Neural progenitor cell (in vitro differentiated cells): ENCODE measurements at regions not wholly inside any gene's neighbourhood (a gene's known extent, or its start where the extent isn't known, plus 50 kb on each side); places are given as distances from the start of the nearest gene placed in this dataset.

Source experiments
- DNase-seq: peaks from one replicate; pipeline ENCODE4 v3.0.0-alpha.2; 2016; ENCODE audit warnings: low spot score
- H2AFZ ChIP-seq: fragments of 200-600 bp; sonication (generic); replicated peaks from 2 replicates; pipeline ENCODE4 v1.6.1; 2016; ENCODE audit warnings: antibody characterized with exemption
- H3F3A ChIP-seq: fragments of 200-600 bp; sonication (generic); 2 replicates; pipeline ENCODE4 v1.6.1; 2016; ENCODE audit warnings: antibody characterized with exemption, low read depth
- H3K27ac ChIP-seq: fragments of 200-600 bp; sonication (generic); 2 replicates; pipeline ENCODE4 v1.5.1; 2016; ENCODE audit warnings: mild to moderate bottlenecking
- H3K27me3 ChIP-seq: fragments of 200-600 bp; sonication (generic); 2 replicates; pipeline ENCODE4 v1.6.1; 2016; ENCODE audit warnings: mild to moderate bottlenecking, moderate library complexity
- H3K36me3 ChIP-seq: fragments of 200-600 bp; sonication (generic); 2 replicates; pipeline ENCODE4 v1.5.1; 2016
- H3K4me1 ChIP-seq: fragments of 200-600 bp; sonication (generic); 2 replicates; pipeline ENCODE4 v1.6.1; 2016; ENCODE audit warnings: mixed run types
- H3K4me2 ChIP-seq: fragments of 200-600 bp; sonication (generic); 2 replicates; pipeline ENCODE4 v1.6.1; 2016
- H3K4me3 ChIP-seq: fragments of 200-600 bp; sonication (generic); 2 replicates; pipeline ENCODE4 v1.5.1; 2016
- H3K79me2 ChIP-seq: fragments of 200-600 bp; sonication (generic); 2 replicates; pipeline ENCODE4 v1.6.1; 2016; ENCODE audit warnings: low read depth
- H3K9ac ChIP-seq: fragments of 200-600 bp; sonication (generic); 2 replicates; pipeline ENCODE4 v1.6.1; 2016
- H3K9me3 ChIP-seq: fragments of 200-600 bp; sonication (generic); 2 replicates; pipeline ENCODE4 v1.5.1; 2016; ENCODE audit warnings: low read depth
- H4K20me1 ChIP-seq: fragments of 200-600 bp; sonication (generic); 2 replicates; pipeline ENCODE4 v1.6.1; 2016; ENCODE audit warnings: low read depth
- H3K27ac Mint-ChIP-seq: 3 replicates; pipeline ENCODE4 v1.8.0; 2021; ENCODE audit warnings: mixed read lengths
- H3K27me3 Mint-ChIP-seq: 2 replicates; pipeline ENCODE4 v1.8.0; 2022; ENCODE audit warnings: low read depth, mild to moderate bottlenecking, inconsistent platforms, moderate library complexity, mixed read lengths; ENCODE audit not compliant: insufficient read depth
- H3K36me3 Mint-ChIP-seq: 3 replicates; pipeline ENCODE4 v1.8.0; 2021; ENCODE audit warnings: mixed read lengths
- H3K4me1 Mint-ChIP-seq: 3 replicates; pipeline ENCODE4 v1.8.0; 2021; ENCODE audit warnings: mixed read lengths
- H3K4me3 Mint-ChIP-seq: 3 replicates; pipeline ENCODE4 v1.8.0; 2021; ENCODE audit warnings: mild to moderate bottlenecking, moderate library complexity, mixed read lengths
- H3K9me3 Mint-ChIP-seq: 3 replicates; pipeline ENCODE4 v1.8.0; 2020; ENCODE audit warnings: mixed read lengths
- EZH2 ChIP-seq: fragments of 200-600 bp; sonication (generic); IDR thresholded peaks from 2 replicates; pipeline ENCODE4 v1.6.1; 2017; ENCODE audit warnings: antibody characterized with exemption, mild to moderate bottlenecking, moderate library complexity
- EZH2phosphoT487 ChIP-seq: fragments of 200-600 bp; sonication (generic); IDR thresholded peaks from 2 replicates; pipeline ENCODE4 v1.6.1; 2017; ENCODE audit warnings: antibody characterized with exemption
- TF ChIP-seq, protein P1 (sequence below): fragments of 200-600 bp; sonication (generic); IDR thresholded peaks from 2 replicates; pipeline ENCODE4 v1.5.1; 2017; ENCODE audit warnings: antibody characterized with exemption, mild to moderate bottlenecking

DNA sequence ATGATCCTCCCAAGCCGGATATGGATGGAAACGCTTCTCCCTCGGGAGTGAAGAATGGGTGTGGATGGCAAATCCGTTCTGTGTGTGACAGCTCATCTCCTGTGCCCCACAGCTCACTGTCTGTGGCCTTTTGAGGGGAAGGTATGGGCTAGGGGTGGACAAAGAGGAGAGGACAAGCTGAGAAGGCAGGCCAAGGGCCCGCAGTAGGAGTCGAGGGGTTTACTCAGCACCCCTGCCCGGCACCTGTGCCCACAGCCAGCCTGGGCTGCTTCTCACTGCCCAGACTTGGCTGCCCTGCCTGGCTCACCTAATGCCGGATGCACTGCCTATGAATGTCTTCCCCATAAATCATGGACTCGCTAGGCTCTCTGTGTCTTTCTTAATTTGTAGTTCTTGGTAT is 503.8 kb downstream of the TCERG1L start:
- no peak overlapping the region for H3K27ac ChIP-seq
- H3K27me3 Mint-ChIP-seq: peaks cover 4% of the 10 kb centered on the region

DNA sequence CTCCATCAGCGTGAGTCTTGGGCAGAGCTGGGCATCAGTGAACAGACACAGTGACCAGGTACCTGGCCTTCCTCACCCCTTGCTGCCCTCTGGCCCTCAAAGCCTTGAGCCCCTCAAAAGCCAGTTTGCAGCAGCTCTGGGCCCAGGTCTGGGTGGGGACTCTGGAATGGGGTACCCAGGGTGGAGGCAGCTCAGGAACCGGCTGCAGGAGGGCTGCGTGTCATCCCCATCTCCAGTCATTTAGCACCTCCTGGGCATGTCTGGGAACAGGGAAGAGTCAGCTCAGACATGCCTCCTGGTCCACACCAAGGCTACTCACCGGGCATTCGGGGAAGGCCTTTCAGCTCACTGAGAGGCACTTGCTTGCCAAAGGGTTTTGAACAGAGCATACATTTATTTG is 503.3 kb downstream of the TCERG1L start:
- no peak overlapping the region for H3K27ac ChIP-seq
- no peak overlapping the region for H3K27ac Mint-ChIP-seq
- peaks cover 13% of the 10 kb centered on the region for H3K4me1 Mint-ChIP-seq
- no peak overlapping the region for H3K4me2 ChIP-seq
- no peak overlapping the region for H2AFZ ChIP-seq
- peaks cover 4% of the 10 kb centered on the region for H3K27me3 Mint-ChIP-seq
- no peaks in the 10 kb centered on the region for H3K9me3 ChIP-seq
- H3K4me1 ChIP-seq: peaks cover 4% of the 10 kb centered on the region
- no peaks in the 10 kb centered on the region for H3K27me3 ChIP-seq
- H3K36me3 ChIP-seq: no peaks in the 10 kb centered on the region
- peaks cover 2% of the 10 kb centered on the region for H3K9me3 Mint-ChIP-seq
- H3K9ac ChIP-seq: no peak overlapping the region
- TF ChIP-seq EZH2phosphoT487 (no peak), EZH2 (no peak)
- TF ChIP-seq, protein P1, sequence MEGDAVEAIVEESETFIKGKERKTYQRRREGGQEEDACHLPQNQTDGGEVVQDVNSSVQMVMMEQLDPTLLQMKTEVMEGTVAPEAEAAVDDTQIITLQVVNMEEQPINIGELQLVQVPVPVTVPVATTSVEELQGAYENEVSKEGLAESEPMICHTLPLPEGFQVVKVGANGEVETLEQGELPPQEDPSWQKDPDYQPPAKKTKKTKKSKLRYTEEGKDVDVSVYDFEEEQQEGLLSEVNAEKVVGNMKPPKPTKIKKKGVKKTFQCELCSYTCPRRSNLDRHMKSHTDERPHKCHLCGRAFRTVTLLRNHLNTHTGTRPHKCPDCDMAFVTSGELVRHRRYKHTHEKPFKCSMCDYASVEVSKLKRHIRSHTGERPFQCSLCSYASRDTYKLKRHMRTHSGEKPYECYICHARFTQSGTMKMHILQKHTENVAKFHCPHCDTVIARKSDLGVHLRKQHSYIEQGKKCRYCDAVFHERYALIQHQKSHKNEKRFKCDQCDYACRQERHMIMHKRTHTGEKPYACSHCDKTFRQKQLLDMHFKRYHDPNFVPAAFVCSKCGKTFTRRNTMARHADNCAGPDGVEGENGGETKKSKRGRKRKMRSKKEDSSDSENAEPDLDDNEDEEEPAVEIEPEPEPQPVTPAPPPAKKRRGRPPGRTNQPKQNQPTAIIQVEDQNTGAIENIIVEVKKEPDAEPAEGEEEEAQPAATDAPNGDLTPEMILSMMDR: no peak
- H4K20me1 ChIP-seq: no peaks in the 10 kb centered on the region
- DNase-seq: no peak
- H3K79me2 ChIP-seq: no peaks in the 10 kb centered on the region
- H3K4me3 Mint-ChIP-seq: no peak overlapping the region
- H3F3A ChIP-seq: no peaks in the 10 kb centered on the region
- H3K4me3 ChIP-seq: no peak overlapping the region
- no peaks in the 10 kb centered on the region for H3K36me3 Mint-ChIP-seq

More for the DNA sequence above, 503.8 kb downstream of the TCERG1L start:
- no peaks in the 10 kb centered on the region for H3F3A ChIP-seq
- H3K4me3 ChIP-seq: no peak overlapping the region
- no peaks in the 10 kb centered on the region for H3K36me3 Mint-ChIP-seq
- no peak overlapping the region for H3K27ac Mint-ChIP-seq
- no peak overlapping the region for H3K4me3 Mint-ChIP-seq
- TF ChIP-seq EZH2: no peak
- TF ChIP-seq, protein P1: no peak
- TF ChIP-seq EZH2phosphoT487: no peak
- H3K9me3 ChIP-seq: no peaks in the 10 kb centered on the region
- H3K9ac ChIP-seq: no peak overlapping the region
- H2AFZ ChIP-seq: no peak overlapping the region
- H4K20me1 ChIP-seq: no peaks in the 10 kb centered on the region
- no peak for DNase-seq
- H3K4me1 ChIP-seq: peaks cover 4% of the 10 kb centered on the region
- peaks cover 13% of the 10 kb centered on the region for H3K4me1 Mint-ChIP-seq
- H3K9me3 Mint-ChIP-seq: peaks cover 2% of the 10 kb centered on the region
- H3K4me2 ChIP-seq: no peak overlapping the region
- no peaks in the 10 kb centered on the region for H3K36me3 ChIP-seq
- H3K79me2 ChIP-seq: no peaks in the 10 kb centered on the region
- H3K27me3 ChIP-seq: no peaks in the 10 kb centered on the region

DNA sequence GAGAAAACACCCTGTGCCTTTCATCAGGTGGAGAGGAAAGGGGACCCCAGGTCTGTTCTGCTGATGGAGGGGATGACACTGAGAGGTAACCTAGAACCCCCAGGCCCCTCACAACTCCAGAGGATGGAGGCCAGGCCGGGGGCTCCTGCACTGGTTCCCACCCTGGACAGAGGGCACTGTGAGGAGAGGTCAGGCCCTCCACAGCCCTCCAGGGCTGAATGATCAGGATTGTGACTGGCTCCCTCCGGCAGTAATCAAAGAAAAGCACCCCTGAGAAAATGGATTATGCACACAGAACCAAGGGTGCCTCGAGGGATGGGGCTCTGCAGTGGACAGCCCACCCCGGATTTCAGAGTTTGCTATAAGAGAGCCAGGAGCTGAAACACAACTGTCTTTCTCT is 502.8 kb downstream of the TCERG1L start:
- Mint-ChIP-seq H3K27me3 (peaks cover 2% of the 10 kb centered on the region), H3K36me3 (no peaks in the 10 kb centered on the region), H3K4me1 (peaks cover 13% of the 10 kb centered on the region), H3K27ac (no peak overlapping the region), H3K9me3 (peaks cover 2% of the 10 kb centered on the region), H3K4me3 (no peak overlapping the region)
- no peak overlapping the region for H3K27ac ChIP-seq
- H3K27me3 ChIP-seq: no peaks in the 10 kb centered on the region
- no peaks in the 10 kb centered on the region for H3F3A ChIP-seq
- H3K36me3 ChIP-seq: no peaks in the 10 kb centered on the region
- H3K4me3 ChIP-seq: no peak overlapping the region
- no peak for DNase-seq
- peaks cover 4% of the 10 kb centered on the region for H3K4me1 ChIP-seq
- no peak overlapping the region for H2AFZ ChIP-seq
- TF ChIP-seq, protein P1: no peak
- no peak for TF ChIP-seq EZH2phosphoT487
- TF ChIP-seq EZH2: no peak
- no peaks in the 10 kb centered on the region for H3K79me2 ChIP-seq
- H3K9ac ChIP-seq: no peak overlapping the region
- no peak overlapping the region for H3K4me2 ChIP-seq
- H4K20me1 ChIP-seq: no peaks in the 10 kb centered on the region
- H3K9me3 ChIP-seq: no peaks in the 10 kb centered on the region
